ENCODE measurements at regions not wholly inside any gene's neighbourhood (a gene's known extent, or its start where the extent isn't known, plus 50 kb on each side); places are given as distances from the start of the nearest gene placed in this dataset.

DNA sequence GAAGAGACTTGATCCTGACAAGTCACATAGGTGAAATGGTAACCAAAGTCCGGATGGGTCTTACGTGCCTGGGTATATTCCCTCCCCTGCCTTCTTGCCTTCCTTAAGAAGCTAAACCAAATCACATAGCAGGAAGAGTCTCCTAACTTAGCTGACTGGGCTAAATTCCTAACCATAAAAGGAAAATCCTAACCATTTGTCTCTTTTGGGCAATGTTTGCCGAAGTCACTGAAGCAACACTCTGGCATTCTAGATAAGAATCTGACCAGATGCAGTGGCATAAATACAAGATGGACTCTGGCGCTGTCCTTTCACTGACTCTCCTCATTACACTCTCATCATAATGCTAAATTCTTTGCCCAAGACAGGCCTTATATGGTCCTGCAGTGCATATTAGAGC lies 625.5 kb upstream of the RORB start:
- Mint-ChIP-seq H3K9me3 (peaks cover 32% of the 10 kb centered on the region), H3K27me3 (ENCODE audit: insufficient read depth) (no peaks in the 10 kb centered on the region; the same call in 1 of the 2 replicates), H3K4me3 (no peak overlapping the region), H3K36me3 (ENCODE audit: low read depth) (no peaks in the 10 kb centered on the region), H3K4me1 (ENCODE audit: low read depth) (no peaks in the 10 kb centered on the region), H3K27ac (no peak overlapping the region)
- TF ChIP-seq, protein P1, sequence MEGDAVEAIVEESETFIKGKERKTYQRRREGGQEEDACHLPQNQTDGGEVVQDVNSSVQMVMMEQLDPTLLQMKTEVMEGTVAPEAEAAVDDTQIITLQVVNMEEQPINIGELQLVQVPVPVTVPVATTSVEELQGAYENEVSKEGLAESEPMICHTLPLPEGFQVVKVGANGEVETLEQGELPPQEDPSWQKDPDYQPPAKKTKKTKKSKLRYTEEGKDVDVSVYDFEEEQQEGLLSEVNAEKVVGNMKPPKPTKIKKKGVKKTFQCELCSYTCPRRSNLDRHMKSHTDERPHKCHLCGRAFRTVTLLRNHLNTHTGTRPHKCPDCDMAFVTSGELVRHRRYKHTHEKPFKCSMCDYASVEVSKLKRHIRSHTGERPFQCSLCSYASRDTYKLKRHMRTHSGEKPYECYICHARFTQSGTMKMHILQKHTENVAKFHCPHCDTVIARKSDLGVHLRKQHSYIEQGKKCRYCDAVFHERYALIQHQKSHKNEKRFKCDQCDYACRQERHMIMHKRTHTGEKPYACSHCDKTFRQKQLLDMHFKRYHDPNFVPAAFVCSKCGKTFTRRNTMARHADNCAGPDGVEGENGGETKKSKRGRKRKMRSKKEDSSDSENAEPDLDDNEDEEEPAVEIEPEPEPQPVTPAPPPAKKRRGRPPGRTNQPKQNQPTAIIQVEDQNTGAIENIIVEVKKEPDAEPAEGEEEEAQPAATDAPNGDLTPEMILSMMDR (IDR thresholded peaks at IDR 0.05): no peak
- DNase-seq: no peak

DNA sequence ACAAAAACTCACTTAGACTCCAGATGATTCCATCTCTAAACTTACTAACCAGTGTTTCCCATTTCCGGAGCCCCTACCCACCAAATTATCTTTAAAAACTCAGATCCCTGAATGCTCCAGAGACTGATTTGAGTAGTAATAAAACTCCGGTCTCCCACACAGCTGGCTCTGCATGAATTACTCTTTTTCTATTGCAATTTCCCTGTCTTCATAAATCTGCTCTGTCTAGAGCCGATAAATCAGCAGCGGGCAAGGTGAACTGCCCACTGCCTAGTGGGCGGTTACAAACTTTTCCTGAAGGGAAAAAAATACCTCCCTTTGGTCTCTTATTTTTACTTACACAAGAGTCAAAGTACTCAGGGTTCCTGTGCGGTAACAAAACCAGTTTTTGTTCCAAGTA lies 624.4 kb upstream of the RORB start:
- Mint-ChIP-seq H3K36me3 (ENCODE audit: low read depth) (no peaks in the 10 kb centered on the region), H3K9me3 (peaks cover 31% of the 10 kb centered on the region), H3K27ac (no peak overlapping the region), H3K4me1 (ENCODE audit: low read depth) (no peaks in the 10 kb centered on the region), H3K4me3 (no peak overlapping the region), H3K27me3 (ENCODE audit: insufficient read depth) (no peaks in the 10 kb centered on the region; the same call in 1 of the 2 replicates)
- TF ChIP-seq, protein P1 (IDR thresholded peaks at IDR 0.05): no peak
- no peak for DNase-seq

DNA sequence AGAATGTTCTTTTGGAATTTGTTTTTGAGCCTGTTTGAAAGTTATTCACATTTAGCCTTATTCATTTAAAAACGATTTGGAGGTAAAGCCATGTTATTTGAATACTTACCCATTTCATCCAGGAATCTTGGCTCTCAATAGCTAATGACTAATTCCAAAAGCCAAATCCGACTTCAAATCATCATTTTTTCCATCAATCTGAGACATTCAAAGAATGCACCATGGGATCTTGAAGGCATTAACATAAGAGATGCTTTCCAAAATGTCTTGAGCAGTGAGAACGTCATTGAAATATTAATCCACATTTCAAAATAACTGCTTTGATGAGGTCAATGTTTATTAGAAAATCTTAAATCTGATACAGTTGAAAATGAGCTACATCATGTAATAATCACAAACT lies 617.0 kb upstream of the RORB start:
- no peak for DNase-seq
- H3K36me3 Mint-ChIP-seq (ENCODE audit: low read depth): no peaks in the 10 kb centered on the region
- TF ChIP-seq, protein P1 (IDR thresholded peaks at IDR 0.05): no peak
- no peaks in the 10 kb centered on the region for H3K27me3 Mint-ChIP-seq (ENCODE audit: insufficient read depth)
- no peak overlapping the region for H3K27ac Mint-ChIP-seq
- H3K9me3 Mint-ChIP-seq: peaks cover 40% of the 10 kb centered on the region
- no peaks in the 10 kb centered on the region for H3K4me1 Mint-ChIP-seq (ENCODE audit: low read depth)
- H3K4me3 Mint-ChIP-seq: no peak overlapping the region

DNA sequence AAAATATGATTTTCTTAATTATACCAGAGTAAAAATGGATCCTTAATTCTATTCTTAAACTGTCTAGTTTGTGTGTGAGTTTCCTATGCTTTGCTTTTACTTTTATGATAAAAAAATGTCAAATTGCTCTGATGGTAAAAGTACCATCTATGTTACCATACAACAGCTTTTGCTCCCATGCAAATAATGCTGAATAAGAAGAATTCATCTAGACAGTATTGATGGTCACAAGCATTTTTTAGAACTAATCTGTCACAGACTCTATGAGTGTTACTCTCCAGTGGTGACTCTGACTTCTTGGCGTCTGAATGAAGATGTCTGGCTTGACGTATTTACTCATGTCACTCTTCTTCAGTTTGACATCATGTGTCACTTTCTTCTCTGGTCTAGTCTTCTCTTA lies 608.1 kb upstream of the RORB start:
- DNase-seq: no peak
- Mint-ChIP-seq H3K4me1 (ENCODE audit: low read depth) (no peaks in the 10 kb centered on the region), H3K27ac (no peak overlapping the region), H3K36me3 (ENCODE audit: low read depth) (no peaks in the 10 kb centered on the region), H3K9me3 (peaks cover 36% of the 10 kb centered on the region), H3K4me3 (no peak overlapping the region), H3K27me3 (ENCODE audit: insufficient read depth) (no peaks in the 10 kb centered on the region)
- TF ChIP-seq, protein P1 (IDR thresholded peaks at IDR 0.05): no peak

DNA sequence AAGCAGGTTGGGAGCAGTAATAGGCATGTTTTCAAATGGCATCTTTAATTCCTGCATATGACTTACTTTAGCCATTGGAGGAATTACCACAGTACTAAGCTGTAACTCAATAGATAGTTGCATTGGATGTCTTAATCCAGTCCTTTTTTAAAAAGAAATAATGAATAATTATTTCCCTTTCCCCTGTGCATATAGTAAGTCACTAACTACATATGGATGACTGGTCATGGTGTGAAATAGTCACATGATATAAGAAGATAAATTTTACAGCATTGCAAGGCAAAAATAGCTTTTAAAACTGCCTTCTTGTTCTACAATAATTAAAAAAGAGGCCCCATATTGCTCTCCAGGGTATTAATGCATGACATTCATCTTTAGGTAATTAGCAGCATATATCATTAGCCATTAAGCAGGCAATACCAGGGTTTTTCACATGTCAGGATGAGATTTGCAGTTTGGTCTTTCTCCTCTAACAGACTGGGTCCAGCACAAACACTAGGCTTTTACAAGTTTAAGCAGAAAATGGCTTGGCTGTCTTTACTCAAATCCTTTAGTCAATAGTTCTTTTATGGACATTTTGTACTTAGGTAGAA lies 606.4 kb upstream of the RORB start:
- H3K4me3 Mint-ChIP-seq: no peak overlapping the region
- TF ChIP-seq, protein P1 (IDR thresholded peaks at IDR 0.05): no peak
- H3K27me3 Mint-ChIP-seq (ENCODE audit: insufficient read depth): no peaks in the 10 kb centered on the region
- H3K36me3 Mint-ChIP-seq (ENCODE audit: low read depth): no peaks in the 10 kb centered on the region
- H3K9me3 Mint-ChIP-seq: peaks cover 27% of the 10 kb centered on the region; the same call in 1 of the 2 replicates
- no peak for DNase-seq
- H3K27ac Mint-ChIP-seq: no peak overlapping the region
- H3K4me1 Mint-ChIP-seq (ENCODE audit: low read depth): no peaks in the 10 kb centered on the region

DNA sequence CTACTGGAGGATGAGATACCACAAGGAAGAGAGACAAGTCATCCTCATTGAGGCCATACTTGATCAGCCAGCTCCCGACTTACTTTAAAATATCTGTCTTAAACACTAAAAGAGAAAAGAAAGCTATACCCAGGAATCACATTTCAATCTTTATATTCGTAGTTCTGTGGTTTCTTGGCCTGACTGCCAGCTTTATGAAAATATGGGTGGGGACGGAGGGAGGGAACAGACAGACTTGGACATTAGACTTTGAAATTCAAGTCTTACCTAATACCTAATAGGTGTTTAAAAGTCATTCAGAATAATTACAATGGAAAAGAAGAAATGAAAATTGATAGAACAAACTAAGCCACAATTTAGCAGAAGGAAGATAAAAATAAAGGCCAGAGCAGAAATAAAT lies 604.8 kb upstream of the RORB start:
- Mint-ChIP-seq H3K9me3 (peaks cover 24% of the 10 kb centered on the region), H3K4me3 (no peak overlapping the region), H3K4me1 (ENCODE audit: low read depth) (no peaks in the 10 kb centered on the region), H3K36me3 (ENCODE audit: low read depth) (no peaks in the 10 kb centered on the region), H3K27me3 (ENCODE audit: insufficient read depth) (no peaks in the 10 kb centered on the region), H3K27ac (no peak overlapping the region)
- no peak for DNase-seq
- TF ChIP-seq, protein P1 (IDR thresholded peaks at IDR 0.05): no peak
